Breast epithelium (tissue), 4 donors: ENCODE measurements at regions not wholly inside any gene's neighbourhood (a gene's known extent, or its start where the extent isn't known, plus 50 kb on each side); places are given as distances from the start of the nearest gene placed in this dataset.

Experiments
- DNase-seq, 2 donors: peaks; one replicate each; pipeline ENCODE4 v3.0.0-alpha.2; 2019; ENCODE audit warnings: low spot score in 2 of 2
- H3K27ac ChIP-seq, 2 donors: fragments of 200-600 bp; sonication (generic) in 1 of 2; one replicate each; pipeline ENCODE4 v1.5.1; 2016 to 2019; ENCODE audit warnings: mild to moderate bottlenecking in 1 of 2
- H3K27me3 ChIP-seq, 2 donors: fragments of 200-600 bp; sonication (generic) in 1 of 2; one replicate each; pipeline versions ENCODE4 v1.5.1 to v1.6.0; 2017 to 2019; ENCODE audit warnings: control low read depth in 1 of 2, mild to moderate bottlenecking in 1 of 2
- H3K36me3 ChIP-seq: fragments of 200-600 bp; one replicate; pipeline ENCODE4 v1.5.1; 2019
- H3K4me1 ChIP-seq, 2 donors: fragments of 200-600 bp; sonication (generic); one replicate each; pipeline ENCODE4 v1.5.1; 2016 to 2019; ENCODE audit warnings: control low read depth in 1 of 2
- H3K4me3 ChIP-seq, 3 donors: fragments of 200-600 bp; sonication (generic); 1 replicate in 2 of 3; 2 replicates in 1 of 3; pipeline ENCODE4 v1.5.1; 2016 to 2019; ENCODE audit warnings: mild to moderate bottlenecking in 3 of 3, moderate library complexity in 2 of 3
- H3K9me3 ChIP-seq, 2 donors: fragments of 200-600 bp; sonication (generic) in 1 of 2; one replicate each; pipeline ENCODE4 v1.5.1; 2016 to 2019; ENCODE audit warnings: control low read depth in 1 of 2
- POLR2A ChIP-seq: fragments of 450-650 bp; IDR thresholded peaks from one replicate; pipeline ENCODE4 v1.6.1; 2016; ENCODE audit warnings: antibody characterized with exemption, mild to moderate bottlenecking, moderate library complexity
- POLR2AphosphoS5 ChIP-seq, 3 donors: sonication (generic); formaldehyde crosslinking; IDR thresholded peaks; one replicate each; pipeline ENCODE4 v1.6.1; 2017; ENCODE audit warnings: antibody characterized with exemption in 3 of 3
- intact Hi-C: fragments of 100-400 bp; cut with DNase I; formaldehyde crosslinking; loops from one replicate; pipeline ENCODE4 v1.15.1; 2023; ENCODE audit warnings: low total_unique reads
- TF ChIP-seq, protein P1 (sequence below), 3 donors: fragments of 450-650 bp; IDR thresholded peaks; one replicate each; pipeline ENCODE4 v1.5.1; 2016 to 2017; ENCODE audit warnings: antibody characterized with exemption in 3 of 3, mild to moderate bottlenecking in 3 of 3, moderate library complexity in 3 of 3

DNA sequence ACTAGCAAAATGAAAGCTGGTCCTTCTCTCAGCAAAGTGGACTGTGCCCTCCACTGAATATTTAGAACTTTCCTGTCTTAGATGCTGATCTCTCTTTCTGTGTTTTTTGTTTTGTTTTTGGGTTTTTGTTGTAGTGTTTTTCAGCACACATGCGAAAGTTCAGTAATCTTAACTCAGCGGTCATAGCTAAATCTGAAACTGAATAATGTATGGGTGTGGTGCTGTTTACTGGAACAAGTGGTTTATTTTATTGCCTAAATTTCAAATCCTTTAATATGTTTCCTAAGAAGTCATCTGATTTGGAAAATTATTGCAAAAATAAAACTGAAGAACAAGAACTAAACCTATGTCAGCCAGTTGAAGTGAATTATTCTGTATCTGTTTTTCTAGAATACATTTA, 116.0 kb upstream of the LRIG3 start:
- Histone ChIP-seq H3K4me3 (no peak overlapping the region), H3K27me3 (no peaks in the 10 kb centered on the region), H3K36me3 (no peaks in the 10 kb centered on the region), H3K4me1 (peaks cover 0 to 16% of the 10 kb centered on the region in 2 donors), H3K9me3 (no peaks in the 10 kb centered on the region), H3K27ac (peak overlapping the region; percentile 13 to 83)
- DNase-seq, result no peak
- TF ChIP-seq, protein P1, sequence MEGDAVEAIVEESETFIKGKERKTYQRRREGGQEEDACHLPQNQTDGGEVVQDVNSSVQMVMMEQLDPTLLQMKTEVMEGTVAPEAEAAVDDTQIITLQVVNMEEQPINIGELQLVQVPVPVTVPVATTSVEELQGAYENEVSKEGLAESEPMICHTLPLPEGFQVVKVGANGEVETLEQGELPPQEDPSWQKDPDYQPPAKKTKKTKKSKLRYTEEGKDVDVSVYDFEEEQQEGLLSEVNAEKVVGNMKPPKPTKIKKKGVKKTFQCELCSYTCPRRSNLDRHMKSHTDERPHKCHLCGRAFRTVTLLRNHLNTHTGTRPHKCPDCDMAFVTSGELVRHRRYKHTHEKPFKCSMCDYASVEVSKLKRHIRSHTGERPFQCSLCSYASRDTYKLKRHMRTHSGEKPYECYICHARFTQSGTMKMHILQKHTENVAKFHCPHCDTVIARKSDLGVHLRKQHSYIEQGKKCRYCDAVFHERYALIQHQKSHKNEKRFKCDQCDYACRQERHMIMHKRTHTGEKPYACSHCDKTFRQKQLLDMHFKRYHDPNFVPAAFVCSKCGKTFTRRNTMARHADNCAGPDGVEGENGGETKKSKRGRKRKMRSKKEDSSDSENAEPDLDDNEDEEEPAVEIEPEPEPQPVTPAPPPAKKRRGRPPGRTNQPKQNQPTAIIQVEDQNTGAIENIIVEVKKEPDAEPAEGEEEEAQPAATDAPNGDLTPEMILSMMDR (IDR thresholded peaks at IDR 0.05), result no peak
- TF ChIP-seq POLR2AphosphoS5 (IDR thresholded peaks at IDR 0.05) (no peak), POLR2A (no peak)
- intact Hi-C loops, result no loop called here

DNA sequence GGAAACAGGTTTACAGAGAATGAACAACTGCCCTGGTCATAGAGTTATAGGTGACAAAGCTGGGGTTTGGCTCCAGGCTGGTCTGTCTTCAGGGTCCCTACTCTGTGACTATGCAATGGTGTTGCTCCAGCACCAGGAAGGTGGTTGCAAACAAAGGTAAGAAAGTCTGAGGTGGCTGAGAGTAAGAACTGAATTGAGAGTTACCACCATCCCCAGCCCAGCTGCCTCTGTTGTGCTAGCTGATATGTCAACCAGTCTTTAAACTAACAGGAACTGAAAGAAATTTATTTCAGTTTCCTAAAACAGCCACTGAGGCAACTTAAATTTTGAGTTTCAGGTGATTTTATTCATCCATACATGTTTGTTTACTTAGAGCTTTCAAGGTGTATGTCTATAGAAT, 111.0 kb upstream of the LRIG3 start:
- H3K4me1 ChIP-seq, result no peaks in the 10 kb centered on the region
- H3K36me3 ChIP-seq, result no peaks in the 10 kb centered on the region
- no peaks in the 10 kb centered on the region for H3K27me3 ChIP-seq
- no peak for DNase-seq
- no peak overlapping the region for H3K27ac ChIP-seq
- H3K9me3 ChIP-seq, result no peaks in the 10 kb centered on the region
- TF ChIP-seq POLR2A, result no peak
- no peak for TF ChIP-seq POLR2AphosphoS5 (IDR thresholded peaks at IDR 0.05)
- TF ChIP-seq, protein P1 (IDR thresholded peaks at IDR 0.05), result no peak
- intact Hi-C loops, result no loop called here
- H3K4me3 ChIP-seq, result no peak overlapping the region

DNA sequence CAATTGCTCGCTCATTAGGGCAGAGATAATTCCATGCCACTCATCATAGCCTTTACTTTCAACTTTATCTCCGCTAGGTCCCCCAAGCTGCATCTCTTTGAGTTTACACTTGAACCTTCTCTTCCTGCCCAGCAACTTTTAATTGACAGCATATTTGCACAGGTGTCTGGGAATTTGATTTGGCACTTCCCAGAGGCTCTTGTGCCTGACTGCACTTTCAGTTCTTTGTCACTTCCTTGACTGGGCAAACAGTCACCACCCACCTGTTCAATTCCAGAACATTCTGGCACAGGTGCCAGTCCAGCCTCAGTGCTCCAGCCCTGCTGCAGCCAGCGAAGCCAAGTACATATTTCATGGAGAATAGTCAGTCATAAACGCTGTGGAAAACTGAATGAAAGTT, 110.1 kb upstream of the LRIG3 start:
- intact Hi-C loops, result no loop called here
- Histone ChIP-seq H3K27me3 (no peaks in the 10 kb centered on the region), H3K9me3 (no peaks in the 10 kb centered on the region), H3K4me3 (no peak overlapping the region), H3K4me1 (no peaks in the 10 kb centered on the region), H3K36me3 (no peaks in the 10 kb centered on the region), H3K27ac (no peak overlapping the region)
- no peak for DNase-seq
- TF ChIP-seq POLR2A, result no peak
- no peak for TF ChIP-seq POLR2AphosphoS5 (IDR thresholded peaks at IDR 0.05)
- TF ChIP-seq, protein P1 (IDR thresholded peaks at IDR 0.05), result no peak

DNA sequence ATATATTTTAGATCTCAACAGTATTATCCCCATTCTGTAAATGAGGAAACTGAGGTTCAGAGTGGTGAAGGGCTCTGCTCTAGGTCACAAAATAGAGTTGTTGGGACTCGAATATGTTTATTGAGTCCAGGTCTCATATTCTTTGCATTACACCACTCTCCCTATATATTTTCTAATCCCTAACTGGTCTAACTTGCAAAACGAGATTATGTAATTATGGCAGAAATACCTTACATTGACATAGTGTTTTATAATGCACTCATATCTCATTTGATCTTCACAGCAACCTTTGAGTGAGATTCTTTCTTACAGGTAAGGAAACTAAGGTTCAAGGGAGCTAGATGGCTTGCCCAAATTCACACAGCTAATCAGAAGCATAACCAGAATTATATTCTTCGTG, 106.9 kb upstream of the LRIG3 start:
- TF ChIP-seq POLR2A (no peak), POLR2AphosphoS5 (IDR thresholded peaks at IDR 0.05) (no peak)
- TF ChIP-seq, protein P1 (IDR thresholded peaks at IDR 0.05), result no peak
- DNase-seq, result no peak
- Histone ChIP-seq H3K4me1 (no peaks in the 10 kb centered on the region), H3K4me3 (no peak overlapping the region), H3K9me3 (no peaks in the 10 kb centered on the region), H3K27ac (no peak overlapping the region), H3K27me3 (no peaks in the 10 kb centered on the region), H3K36me3 (no peaks in the 10 kb centered on the region)
- intact Hi-C loops, result no loop called here

DNA sequence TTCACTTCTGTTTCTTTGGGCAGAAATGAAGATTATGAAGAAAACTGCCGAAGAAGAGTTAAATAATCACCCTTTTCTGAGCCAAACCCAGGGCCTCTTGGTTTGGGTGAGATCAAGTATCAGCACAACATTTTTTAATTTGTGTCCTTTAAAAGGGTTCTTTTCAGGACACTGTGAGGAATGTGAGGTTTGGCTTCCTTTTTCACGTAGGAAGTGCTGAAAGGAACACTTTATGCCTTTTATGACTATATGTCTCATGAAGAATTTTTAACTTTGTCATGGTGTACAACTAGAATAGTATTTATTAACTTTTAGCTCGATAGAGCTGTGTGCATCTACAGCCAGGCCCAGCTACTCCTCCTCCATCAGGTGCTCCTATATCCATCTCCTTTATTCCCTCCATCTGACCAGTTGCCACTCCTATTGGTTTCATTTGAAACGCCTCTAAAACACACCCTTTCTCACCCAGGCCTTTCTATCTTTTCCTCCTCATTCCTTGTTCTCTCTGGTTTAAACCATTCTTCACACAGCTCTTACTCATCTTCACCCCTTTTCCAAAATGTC, 103.6 kb upstream of the LRIG3 start:
- intact Hi-C loops, result loop anchor here (5.0 kb wide), 1 partner anchor 1052 kb away; no protein-coding TSS in a partner anchor

More for the DNA sequence above, 103.6 kb upstream of the LRIG3 start:
- Histone ChIP-seq H3K4me1 (no peaks in the 10 kb centered on the region), H3K9me3 (no peaks in the 10 kb centered on the region), H3K27me3 (no peaks in the 10 kb centered on the region), H3K36me3 (no peaks in the 10 kb centered on the region), H3K27ac (peak overlapping the region; percentile 26 to 56), H3K4me3 (no peak overlapping the region)
- TF ChIP-seq, protein P1 (IDR thresholded peaks at IDR 0.05), result no peak
- no peak for TF ChIP-seq POLR2AphosphoS5 (IDR thresholded peaks at IDR 0.05)
- TF ChIP-seq POLR2A, result no peak
- no peak for DNase-seq
